ENCODE measurements at regions not wholly inside any gene's neighbourhood (a gene's known extent, or its start where the extent isn't known, plus 50 kb on each side); places are given as distances from the start of the nearest gene placed in this dataset.

- no peak for TF ChIP-seq CTCF (conservative IDR thresholded peaks at IDR 0.05; ENCODE audit: low read depth, low read length)
- no peak overlapping the region for H3K4me3 ChIP-seq (ENCODE audit: low read depth, low read length)
- no peak for DNase-seq (ENCODE audit: low read depth)
These were observed 109.6 kb upstream of the PFKP start for GRCh38 chr10:2957785-2958184.

GRCh38 chr10:2955064-2955463 is 112.3 kb upstream of the PFKP start:
- no peak overlapping the region for H3K4me3 ChIP-seq (ENCODE audit: low read depth, low read length)
- no peak for DNase-seq (ENCODE audit: low read depth)
- no peak for TF ChIP-seq CTCF (conservative IDR thresholded peaks at IDR 0.05; ENCODE audit: low read depth, low read length)

GRCh38 chr10:2953495-2953894 is 113.9 kb upstream of the PFKP start:
- no peak overlapping the region for H3K4me3 ChIP-seq (ENCODE audit: low read depth, low read length)
- TF ChIP-seq CTCF (conservative IDR thresholded peaks at IDR 0.05; ENCODE audit: low read depth, low read length), result no peak
- DNase-seq (ENCODE audit: low read depth), result no peak

- no peak for TF ChIP-seq CTCF (conservative IDR thresholded peaks at IDR 0.05; ENCODE audit: low read depth, low read length)
- DNase-seq (ENCODE audit: low read depth), result no peak
- no peak overlapping the region for H3K4me3 ChIP-seq (ENCODE audit: low read depth, low read length)
These were observed 116.0 kb upstream of the PFKP start for GRCh38 chr10:2951235-2951835.

GRCh38 chr10:2950546-2950945 is 116.8 kb upstream of the PFKP start:
- no peak for TF ChIP-seq CTCF (conservative IDR thresholded peaks at IDR 0.05; ENCODE audit: low read depth, low read length)
- no peak for DNase-seq (ENCODE audit: low read depth)
- H3K4me3 ChIP-seq (ENCODE audit: low read depth, low read length), result no peak overlapping the region

- H3K4me3 ChIP-seq (ENCODE audit: low read depth, low read length), result no peak overlapping the region
- TF ChIP-seq CTCF (conservative IDR thresholded peaks at IDR 0.05; ENCODE audit: low read depth, low read length), result no peak
- DNase-seq (ENCODE audit: low read depth), result no peak
These were observed 117.4 kb upstream of the PFKP start for GRCh38 chr10:2949948-2950354.

GRCh38 chr10:2949221-2949947 is 118.0 kb upstream of the PFKP start:
- no peak overlapping the region for H3K4me3 ChIP-seq (ENCODE audit: low read depth, low read length)
- no peak for TF ChIP-seq CTCF (conservative IDR thresholded peaks at IDR 0.05; ENCODE audit: low read depth, low read length)
- no peak for DNase-seq (ENCODE audit: low read depth)
